H7 (cell line): ENCODE measurements at regions not wholly inside any gene's neighbourhood (a gene's known extent, or its start where the extent isn't known, plus 50 kb on each side); places are given as distances from the start of the nearest gene placed in this dataset.
"Not testable (repeated sequence)": the region's sequence is repeated elsewhere in the genome, so short reads cannot be mapped to it uniquely, and the experiment has no call there.

Source experiments
- DNase-seq: peaks from one replicate; pipeline ENCODE4 v3.0.0; 2012
- H3K27me3 ChIP-seq: 2 replicates; pipeline ENCODE4 v1.6.0; 2011; ENCODE audit warnings: mild to moderate bottlenecking, low read length; ENCODE audit not compliant: control insufficient read depth, insufficient read depth
- H3K36me3 ChIP-seq: replicated peaks from 2 replicates; pipeline ENCODE4 v1.5.1; 2011; ENCODE audit warnings: low read length; ENCODE audit not compliant: control insufficient read depth, insufficient read depth
- H3K4me3 ChIP-seq: 2 replicates; pipeline ENCODE4 v1.5.1; 2011; ENCODE audit warnings: low read depth, mild to moderate bottlenecking, control low read depth, low read length, moderate library complexity; ENCODE audit not compliant: insufficient read depth

DNA sequence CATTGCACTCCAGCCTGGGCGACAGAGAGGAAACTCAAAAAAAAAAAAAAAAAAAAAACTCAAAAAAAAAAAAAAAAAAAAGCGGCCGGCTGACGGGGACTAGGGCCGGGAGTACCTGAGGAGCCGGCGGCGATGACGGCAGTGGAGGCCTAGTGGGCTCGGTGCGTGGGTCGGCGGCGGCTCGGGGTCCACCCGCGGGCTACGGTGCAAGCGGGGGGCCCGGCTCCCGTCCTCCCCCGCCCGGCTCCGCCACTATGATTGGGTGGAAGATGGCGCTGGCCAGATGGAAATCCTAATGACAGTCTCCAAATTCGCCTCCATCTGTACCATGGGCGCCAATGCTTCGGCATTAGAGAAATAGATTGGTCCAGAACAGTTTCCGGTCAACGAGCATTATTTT, 190.7 kb downstream of the TGIF2LX start:
- H3K27me3 ChIP-seq, H3K36me3 ChIP-seq, H3K4me3 ChIP-seq: not testable (repeated sequence)
- DNase-seq, result peak; percentile 1

DNA sequence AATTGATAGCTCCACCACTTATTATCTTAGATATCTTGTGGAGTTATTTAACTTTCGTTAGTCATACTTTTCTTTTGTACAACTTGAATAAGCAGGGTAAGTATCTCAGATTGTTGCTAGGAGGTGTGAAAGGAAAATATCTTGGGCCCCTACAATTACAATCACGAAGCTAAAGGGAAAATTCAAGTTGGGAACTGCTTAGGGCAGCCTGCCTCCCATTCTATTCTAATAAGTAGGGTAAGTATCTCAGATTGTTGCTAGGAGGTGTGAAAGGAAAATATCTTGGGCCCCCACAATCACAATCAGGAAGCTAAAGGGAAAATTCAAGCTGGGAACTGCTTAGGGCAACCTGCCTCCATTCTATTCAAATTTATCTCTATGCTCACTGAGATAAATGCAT, 213.2 kb downstream of the TGIF2LX start:
- not testable (repeated sequence) for DNase-seq, H3K36me3 ChIP-seq, H3K27me3 ChIP-seq, H3K4me3 ChIP-seq

- DNase-seq, H3K4me3 ChIP-seq, H3K27me3 ChIP-seq, H3K36me3 ChIP-seq: not testable (repeated sequence)
Measured at GRCh38 chrX:90178976-90179375, 257.3 kb downstream of the TGIF2LX start.

DNA sequence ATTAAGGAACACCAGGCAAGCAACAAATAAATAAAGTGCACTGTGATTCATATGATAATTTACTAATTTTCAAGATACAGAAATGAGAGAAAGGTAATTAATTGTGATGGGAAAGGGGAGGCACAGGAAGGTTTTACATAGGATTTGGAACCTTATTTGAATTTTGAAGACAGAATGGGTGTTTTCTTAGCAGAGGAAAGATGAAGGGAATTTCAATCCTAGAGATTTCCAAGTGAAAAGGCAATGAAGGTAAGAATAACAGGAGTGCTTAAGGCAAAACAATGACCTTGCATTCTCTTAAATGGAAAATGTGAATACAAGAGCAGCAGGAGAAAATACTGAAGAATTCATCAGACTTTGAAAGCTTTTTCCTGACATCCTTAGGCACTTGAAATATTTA, 267.3 kb downstream of the TGIF2LX start:
- H3K4me3 ChIP-seq, H3K27me3 ChIP-seq, H3K36me3 ChIP-seq: not testable (repeated sequence)
- peak; percentile 0 for DNase-seq

GRCh38 chrX:90206840-90207239, 285.1 kb downstream of the TGIF2LX start:
- not testable (repeated sequence) for H3K27me3 ChIP-seq, H3K4me3 ChIP-seq, H3K36me3 ChIP-seq, DNase-seq

DNA sequence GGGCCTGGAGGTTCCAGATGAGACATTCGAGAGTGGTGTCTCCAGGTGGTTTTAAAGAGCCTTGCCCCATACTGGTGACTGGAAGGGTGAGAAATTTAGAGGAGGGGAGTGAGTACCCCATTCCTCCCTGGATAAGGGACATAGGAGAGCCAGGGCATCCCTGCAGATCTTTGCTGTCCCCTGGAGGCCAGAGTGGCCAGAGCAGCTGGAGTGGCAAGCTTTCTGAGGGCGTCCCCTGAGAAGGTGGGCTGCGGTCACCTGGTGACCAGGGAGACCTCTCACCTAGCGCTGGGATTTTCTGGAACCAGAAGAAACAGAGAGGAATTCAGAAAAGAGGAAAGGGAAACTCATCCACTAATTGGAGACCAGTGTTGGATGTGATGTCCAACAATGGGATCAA, 300.9 kb downstream of the TGIF2LX start:
- H3K4me3 ChIP-seq, H3K36me3 ChIP-seq, H3K27me3 ChIP-seq, DNase-seq: not testable (repeated sequence)

- H3K36me3 ChIP-seq, DNase-seq, H3K27me3 ChIP-seq, H3K4me3 ChIP-seq: not testable (repeated sequence)
Measured at GRCh38 chrX:90271645-90272044, 349.9 kb downstream of the TGIF2LX start.
